ENCODE measurements at regions not wholly inside any gene's neighbourhood (a gene's known extent, or its start where the extent isn't known, plus 50 kb on each side); places are given as distances from the start of the nearest gene placed in this dataset.
A peak's percentile ranks its signal among the peaks of the same experiment; 100 is the strongest.

- Histone ChIP-seq H3K4me3 (ENCODE audit: low read length) (peak overlapping the region; percentile 53), H3K9me2 (replicated peaks; ENCODE audit: insufficient read depth, low read length) (no peaks in the 10 kb centered on the region), H3K4me2 (ENCODE audit: low read depth, low read length, poor library complexity, severe bottlenecking) (peak overlapping the region; percentile 77), H2AFZ (ENCODE audit: low read length) (peak overlapping the region; percentile 63), H3K27me3 (ENCODE audit: low read length) (no peaks in the 10 kb centered on the region), H3K9ac (ENCODE audit: low read length) (peak overlapping the region; percentile 54), H4K20me1 (ENCODE audit: insufficient read depth, low read depth, low read length) (no peaks in the 10 kb centered on the region), H3K79me2 (ENCODE audit: low read length) (no peaks in the 10 kb centered on the region), H3K9me3 (ENCODE audit: low read length) (no peaks in the 10 kb centered on the region), H3K36me3 (ENCODE audit: insufficient read depth, low read length) (no peaks in the 10 kb centered on the region; the same call in 1 of the 2 replicates), H3K27ac (ENCODE audit: low read length) (peak overlapping the region; percentile 90), H3K4me1 (ENCODE audit: low read length) (peaks cover 77% of the 10 kb centered on the region)
- peak; percentile 97 for DNase-seq
These were observed 985.3 kb upstream of the FLRT2 start for GRCh38 chr14:84544486-84545131.

GRCh38 chr14:84546236-84546635 lies 983.7 kb upstream of the FLRT2 start:
- peak overlapping the region; percentile 90; the same call in 1 of the 2 replicates for H3K27ac ChIP-seq (ENCODE audit: low read length)
- H3K4me3 ChIP-seq (ENCODE audit: low read length), result no peak overlapping the region
- H3K9ac ChIP-seq (ENCODE audit: low read length), result no peak overlapping the region
- H3K79me2 ChIP-seq (ENCODE audit: low read length), result no peaks in the 10 kb centered on the region
- DNase-seq, result no peak
- H3K9me2 ChIP-seq (replicated peaks; ENCODE audit: insufficient read depth, low read length), result no peaks in the 10 kb centered on the region
- peak overlapping the region; percentile 77 for H3K4me2 ChIP-seq (ENCODE audit: low read depth, low read length, poor library complexity, severe bottlenecking)
- no peak overlapping the region for H2AFZ ChIP-seq (ENCODE audit: low read length)
- no peaks in the 10 kb centered on the region for H4K20me1 ChIP-seq (ENCODE audit: insufficient read depth, low read depth, low read length)
- H3K4me1 ChIP-seq (ENCODE audit: low read length), result peaks cover 79% of the 10 kb centered on the region
- no peaks in the 10 kb centered on the region; the same call in 1 of the 2 replicates for H3K36me3 ChIP-seq (ENCODE audit: insufficient read depth, low read length)
- H3K9me3 ChIP-seq (ENCODE audit: low read length), result no peaks in the 10 kb centered on the region
- H3K27me3 ChIP-seq (ENCODE audit: low read length), result no peaks in the 10 kb centered on the region

DNA sequence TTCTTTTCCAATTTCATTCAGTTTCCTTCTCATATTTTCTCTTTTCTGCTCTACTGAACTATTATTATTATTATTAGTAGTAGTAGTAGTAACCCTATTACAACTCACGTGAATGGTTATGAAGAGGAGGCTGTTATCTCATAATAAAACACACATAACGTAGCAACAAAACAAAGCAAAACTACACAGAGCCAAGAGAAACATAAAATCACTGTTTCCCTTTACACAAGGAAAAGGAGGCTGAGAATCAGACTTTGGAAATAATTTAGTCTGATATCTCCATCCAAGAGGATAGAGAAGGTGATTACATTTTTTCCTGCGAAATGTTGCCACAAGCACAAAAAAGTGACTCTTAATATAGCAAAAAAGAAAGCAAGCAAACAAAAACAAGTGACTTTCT lies 975.8 kb upstream of the FLRT2 start:
- H3K4me2 ChIP-seq (ENCODE audit: low read depth, low read length, poor library complexity, severe bottlenecking), result peak overlapping the region; percentile 39
- H3K27ac ChIP-seq (ENCODE audit: low read length), result no peak overlapping the region
- no peak overlapping the region for H2AFZ ChIP-seq (ENCODE audit: low read length)
- no peak overlapping the region for H3K4me3 ChIP-seq (ENCODE audit: low read length)
- H3K4me1 ChIP-seq (ENCODE audit: low read length), result peaks cover 44% of the 10 kb centered on the region
- H3K27me3 ChIP-seq (ENCODE audit: low read length), result no peaks in the 10 kb centered on the region; the same call in 1 of the 2 replicates
- no peaks in the 10 kb centered on the region for H4K20me1 ChIP-seq (ENCODE audit: insufficient read depth, low read depth, low read length)
- H3K9me2 ChIP-seq (replicated peaks; ENCODE audit: insufficient read depth, low read length), result no peaks in the 10 kb centered on the region
- DNase-seq, result no peak
- H3K9ac ChIP-seq (ENCODE audit: low read length), result no peak overlapping the region
- H3K9me3 ChIP-seq (ENCODE audit: low read length), result peaks cover 4% of the 10 kb centered on the region; the same call in 1 of the 2 replicates
- H3K36me3 ChIP-seq (ENCODE audit: insufficient read depth, low read length), result no peaks in the 10 kb centered on the region; the same call in 1 of the 2 replicates
- no peaks in the 10 kb centered on the region for H3K79me2 ChIP-seq (ENCODE audit: low read length)

GRCh38 chr14:84555493-84555892 lies 974.5 kb upstream of the FLRT2 start:
- H3K4me3 ChIP-seq (ENCODE audit: low read length), result no peak overlapping the region
- no peaks in the 10 kb centered on the region for H3K9me2 ChIP-seq (replicated peaks; ENCODE audit: insufficient read depth, low read length)
- no peaks in the 10 kb centered on the region; the same call in 1 of the 2 replicates for H3K27me3 ChIP-seq (ENCODE audit: low read length)
- peaks cover 4% of the 10 kb centered on the region; the same call in 1 of the 2 replicates for H3K9me3 ChIP-seq (ENCODE audit: low read length)
- peaks cover 37% of the 10 kb centered on the region for H3K4me1 ChIP-seq (ENCODE audit: low read length)
- no peak for DNase-seq
- no peak overlapping the region for H3K4me2 ChIP-seq (ENCODE audit: low read depth, low read length, poor library complexity, severe bottlenecking)
- H3K36me3 ChIP-seq (ENCODE audit: insufficient read depth, low read length), result no peaks in the 10 kb centered on the region; the same call in 1 of the 2 replicates
- no peaks in the 10 kb centered on the region for H3K79me2 ChIP-seq (ENCODE audit: low read length)
- H4K20me1 ChIP-seq (ENCODE audit: insufficient read depth, low read depth, low read length), result no peaks in the 10 kb centered on the region
- H3K27ac ChIP-seq (ENCODE audit: low read length), result no peak overlapping the region
- H3K9ac ChIP-seq (ENCODE audit: low read length), result no peak overlapping the region
- no peak overlapping the region for H2AFZ ChIP-seq (ENCODE audit: low read length)

DNA sequence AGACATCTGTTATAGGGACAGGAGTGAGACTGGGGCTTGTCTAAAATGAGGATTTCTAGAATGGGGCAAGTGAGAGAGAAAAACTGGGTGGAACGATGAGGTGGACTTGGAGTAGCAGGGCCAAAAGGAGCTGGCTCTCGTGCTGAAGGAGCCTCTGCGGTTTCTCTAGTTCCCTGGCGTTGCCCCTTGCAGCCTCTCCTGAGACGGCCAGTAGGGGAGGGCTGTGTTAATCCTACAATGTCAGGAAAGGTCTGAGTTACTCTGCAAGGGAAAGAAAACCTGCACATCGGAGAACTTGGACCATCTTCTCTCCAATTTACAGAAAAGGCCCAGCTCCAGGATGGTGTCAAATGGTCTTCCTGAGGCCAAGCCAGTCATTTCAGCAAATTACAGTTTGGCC lies 963.8 kb upstream of the FLRT2 start:
- Histone ChIP-seq H3K27me3 (ENCODE audit: low read length) (no peaks in the 10 kb centered on the region), H2AFZ (ENCODE audit: low read length) (no peak overlapping the region), H3K79me2 (ENCODE audit: low read length) (no peaks in the 10 kb centered on the region), H3K27ac (ENCODE audit: low read length) (no peak overlapping the region), H3K9me2 (replicated peaks; ENCODE audit: insufficient read depth, low read length) (peaks cover 6% of the 10 kb centered on the region; the same call in 1 of the 2 replicates), H3K9me3 (ENCODE audit: low read length) (no peaks in the 10 kb centered on the region), H4K20me1 (ENCODE audit: insufficient read depth, low read depth, low read length) (no peaks in the 10 kb centered on the region), H3K36me3 (ENCODE audit: insufficient read depth, low read length) (no peaks in the 10 kb centered on the region), H3K4me1 (ENCODE audit: low read length) (peaks cover 17% of the 10 kb centered on the region), H3K4me2 (ENCODE audit: low read depth, low read length, poor library complexity, severe bottlenecking) (no peak overlapping the region), H3K4me3 (ENCODE audit: low read length) (no peak overlapping the region), H3K9ac (ENCODE audit: low read length) (no peak overlapping the region)
- DNase-seq, result no peak

- Histone ChIP-seq H3K9me2 (replicated peaks; ENCODE audit: insufficient read depth, low read length) (no peaks in the 10 kb centered on the region), H2AFZ (ENCODE audit: low read length) (no peak overlapping the region), H3K27ac (ENCODE audit: low read length) (no peak overlapping the region), H3K4me2 (ENCODE audit: low read depth, low read length, poor library complexity, severe bottlenecking) (peak overlapping the region; percentile 12), H3K9me3 (ENCODE audit: low read length) (no peaks in the 10 kb centered on the region), H3K36me3 (ENCODE audit: insufficient read depth, low read length) (no peaks in the 10 kb centered on the region), H3K4me1 (ENCODE audit: low read length) (peaks cover 51% of the 10 kb centered on the region), H3K27me3 (ENCODE audit: low read length) (no peaks in the 10 kb centered on the region), H3K9ac (ENCODE audit: low read length) (no peak overlapping the region), H3K4me3 (ENCODE audit: low read length) (no peak overlapping the region), H4K20me1 (ENCODE audit: insufficient read depth, low read depth, low read length) (no peaks in the 10 kb centered on the region), H3K79me2 (ENCODE audit: low read length) (no peaks in the 10 kb centered on the region)
- peak; percentile 72 for DNase-seq
These were observed 954.3 kb upstream of the FLRT2 start for GRCh38 chr14:84575681-84576080.

DNA sequence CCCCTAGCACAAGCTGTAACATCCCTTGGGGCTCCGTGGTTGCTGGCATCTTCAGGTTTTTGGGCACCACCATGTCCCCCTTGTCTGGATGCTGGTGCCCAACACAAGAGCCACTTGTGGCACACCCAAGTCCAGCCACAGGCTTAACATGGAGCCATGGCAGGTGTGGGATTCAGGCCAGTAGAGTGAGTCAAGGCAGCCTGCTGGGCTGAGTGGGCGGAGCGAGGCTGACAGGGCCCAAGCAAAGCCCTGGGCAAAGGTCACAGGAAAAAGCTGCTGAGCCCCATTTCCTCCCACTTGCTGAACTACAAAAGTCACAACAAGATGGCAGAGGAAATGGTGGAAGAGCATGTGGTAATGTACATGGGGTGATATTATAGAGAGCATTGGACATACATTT lies 950.7 kb upstream of the FLRT2 start:
- no peaks in the 10 kb centered on the region for H3K79me2 ChIP-seq (ENCODE audit: low read length)
- H3K27ac ChIP-seq (ENCODE audit: low read length), result no peak overlapping the region
- H3K9me2 ChIP-seq (replicated peaks; ENCODE audit: insufficient read depth, low read length), result no peaks in the 10 kb centered on the region
- no peak overlapping the region for H3K9ac ChIP-seq (ENCODE audit: low read length)
- H3K4me3 ChIP-seq (ENCODE audit: low read length), result no peak overlapping the region
- no peaks in the 10 kb centered on the region for H3K36me3 ChIP-seq (ENCODE audit: insufficient read depth, low read length)
- H3K4me2 ChIP-seq (ENCODE audit: low read depth, low read length, poor library complexity, severe bottlenecking), result no peak overlapping the region
- H3K4me1 ChIP-seq (ENCODE audit: low read length), result peaks cover 36% of the 10 kb centered on the region
- H2AFZ ChIP-seq (ENCODE audit: low read length), result no peak overlapping the region
- no peaks in the 10 kb centered on the region for H4K20me1 ChIP-seq (ENCODE audit: insufficient read depth, low read depth, low read length)
- no peaks in the 10 kb centered on the region for H3K9me3 ChIP-seq (ENCODE audit: low read length)
- no peaks in the 10 kb centered on the region for H3K27me3 ChIP-seq (ENCODE audit: low read length)
- no peak for DNase-seq

DNA sequence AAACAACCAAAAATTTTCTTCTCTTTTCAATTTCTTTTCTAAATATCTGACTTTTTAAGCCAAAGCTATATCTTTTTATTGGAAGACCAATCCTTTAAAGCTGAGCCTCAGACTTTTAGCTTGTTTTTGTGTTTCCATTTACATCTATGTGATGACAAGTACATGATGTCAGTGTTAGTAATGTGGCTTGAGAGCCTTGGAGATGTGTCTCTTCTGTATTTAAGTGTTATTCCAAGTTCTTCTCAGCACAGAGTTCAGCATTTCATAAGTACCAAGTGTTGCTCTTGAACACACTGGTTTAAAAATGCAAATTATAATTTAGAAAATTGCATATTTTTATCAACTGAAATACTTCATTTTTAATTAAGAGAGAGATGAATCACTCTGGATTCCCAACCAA lies 948.9 kb upstream of the FLRT2 start:
- DNase-seq, result no peak
- no peak overlapping the region for H3K4me2 ChIP-seq (ENCODE audit: low read depth, low read length, poor library complexity, severe bottlenecking)
- no peaks in the 10 kb centered on the region for H4K20me1 ChIP-seq (ENCODE audit: insufficient read depth, low read depth, low read length)
- no peak overlapping the region for H2AFZ ChIP-seq (ENCODE audit: low read length)
- H3K9me3 ChIP-seq (ENCODE audit: low read length), result no peaks in the 10 kb centered on the region
- H3K27me3 ChIP-seq (ENCODE audit: low read length), result no peaks in the 10 kb centered on the region
- H3K4me1 ChIP-seq (ENCODE audit: low read length), result peaks cover 22% of the 10 kb centered on the region
- no peaks in the 10 kb centered on the region for H3K79me2 ChIP-seq (ENCODE audit: low read length)
- H3K36me3 ChIP-seq (ENCODE audit: insufficient read depth, low read length), result no peaks in the 10 kb centered on the region
- H3K27ac ChIP-seq (ENCODE audit: low read length), result no peak overlapping the region
- H3K4me3 ChIP-seq (ENCODE audit: low read length), result no peak overlapping the region
- no peak overlapping the region for H3K9ac ChIP-seq (ENCODE audit: low read length)
- H3K9me2 ChIP-seq (replicated peaks; ENCODE audit: insufficient read depth, low read length), result no peaks in the 10 kb centered on the region
